Upper lobe of left lung (tissue), 4 donors: ENCODE measurements at regions not wholly inside any gene's neighbourhood (a gene's known extent, or its start where the extent isn't known, plus 50 kb on each side); places are given as distances from the start of the nearest gene placed in this dataset.

Experiments used
- POLR2A ChIP-seq, 4 donors: fragments of 450-650 bp; IDR thresholded peaks; one replicate each; pipeline ENCODE4 v1.5.1; 2016 to 2017; ENCODE audit warnings: antibody characterized with exemption in 4 of 4, mild to moderate bottlenecking in 2 of 4
- TF ChIP-seq, protein P1 (sequence below), 6 experiments: fragments of 450-650 bp in 4 of 6; fragments of 200-600 bp in 2 of 6; sonication (generic) in 2 of 6; IDR thresholded peaks; one replicate each; pipeline ENCODE4 v1.5.1; 2016 to 2019; ENCODE audit warnings: antibody characterized with exemption in 6 of 6

DNA sequence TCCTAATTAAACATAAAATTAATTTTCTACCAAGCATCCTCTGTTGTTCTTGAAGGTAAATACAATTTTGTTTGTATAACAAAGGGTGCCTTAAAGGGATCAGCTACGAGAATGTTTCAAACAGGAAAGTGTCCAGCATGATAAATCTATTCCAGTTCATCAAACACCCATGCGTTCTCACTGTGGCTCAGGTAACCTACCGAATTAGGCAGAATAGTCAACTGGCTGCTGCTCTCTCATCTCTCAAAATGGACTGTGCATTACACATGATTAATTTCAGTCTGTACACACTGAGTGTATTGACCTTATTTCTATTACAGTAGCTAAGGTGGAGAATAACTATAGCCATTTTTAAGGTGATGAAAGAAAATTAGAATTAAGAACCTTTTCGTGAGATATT lies 127.5 kb upstream of the RMST start:
- TF ChIP-seq, protein P1, sequence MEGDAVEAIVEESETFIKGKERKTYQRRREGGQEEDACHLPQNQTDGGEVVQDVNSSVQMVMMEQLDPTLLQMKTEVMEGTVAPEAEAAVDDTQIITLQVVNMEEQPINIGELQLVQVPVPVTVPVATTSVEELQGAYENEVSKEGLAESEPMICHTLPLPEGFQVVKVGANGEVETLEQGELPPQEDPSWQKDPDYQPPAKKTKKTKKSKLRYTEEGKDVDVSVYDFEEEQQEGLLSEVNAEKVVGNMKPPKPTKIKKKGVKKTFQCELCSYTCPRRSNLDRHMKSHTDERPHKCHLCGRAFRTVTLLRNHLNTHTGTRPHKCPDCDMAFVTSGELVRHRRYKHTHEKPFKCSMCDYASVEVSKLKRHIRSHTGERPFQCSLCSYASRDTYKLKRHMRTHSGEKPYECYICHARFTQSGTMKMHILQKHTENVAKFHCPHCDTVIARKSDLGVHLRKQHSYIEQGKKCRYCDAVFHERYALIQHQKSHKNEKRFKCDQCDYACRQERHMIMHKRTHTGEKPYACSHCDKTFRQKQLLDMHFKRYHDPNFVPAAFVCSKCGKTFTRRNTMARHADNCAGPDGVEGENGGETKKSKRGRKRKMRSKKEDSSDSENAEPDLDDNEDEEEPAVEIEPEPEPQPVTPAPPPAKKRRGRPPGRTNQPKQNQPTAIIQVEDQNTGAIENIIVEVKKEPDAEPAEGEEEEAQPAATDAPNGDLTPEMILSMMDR (IDR thresholded peaks at IDR 0.05), result no peak
- TF ChIP-seq POLR2A (IDR thresholded peaks at IDR 0.05), result no peak
